Right atrium auricular region (tissue), 2 donors: ENCODE measurements at regions not wholly inside any gene's neighbourhood (a gene's known extent, or its start where the extent isn't known, plus 50 kb on each side); places are given as distances from the start of the nearest gene placed in this dataset.
A peak's percentile ranks its signal among the peaks of the same experiment; 100 is the strongest.

Source experiments
- DNase-seq: peaks from one replicate; pipeline ENCODE4 v3.0.0-alpha.2; 2019; ENCODE audit warnings: low spot score
- H3K27ac ChIP-seq, 2 donors: fragments of 200-600 bp; sonication (generic); 1 replicate in 1 of 2; 2 replicates in 1 of 2; pipeline ENCODE4 v1.5.1; 2016 to 2019
- H3K27me3 ChIP-seq, 2 donors: fragments of 200-600 bp; sonication (generic); one replicate each; pipeline versions ENCODE4 v1.5.1 to v1.6.0; 2017 to 2019
- H3K36me3 ChIP-seq: fragments of 200-600 bp; sonication (generic); one replicate; pipeline ENCODE4 v1.5.1; 2016
- H3K4me1 ChIP-seq, 2 donors: fragments of 200-600 bp; sonication (generic); one replicate each; pipeline versions ENCODE4 v1.5.1 to v1.6.0; 2017 to 2019
- H3K4me3 ChIP-seq, 2 donors: fragments of 200-600 bp; sonication (generic); 1 replicate in 1 of 2; 2 replicates in 1 of 2; pipeline ENCODE4 v1.5.1; 2017 to 2019; ENCODE audit warnings: mild to moderate bottlenecking in 1 of 2, moderate library complexity in 1 of 2
- H3K9me3 ChIP-seq, 2 donors: fragments of 200-600 bp; sonication (generic); one replicate each; pipeline ENCODE4 v1.5.1; 2019
- CTCF ChIP-seq, 2 donors: fragments of 200-600 bp; sonication (generic); IDR thresholded peaks; one replicate each; pipeline ENCODE4 v1.5.1; 2019; ENCODE audit warnings: antibody characterized with exemption in 2 of 2

- TF ChIP-seq CTCF (IDR thresholded peaks at IDR 0.05), result no peak
- H3K27ac ChIP-seq, result no peak overlapping the region
- no peak overlapping the region for H3K4me3 ChIP-seq
- no peaks in the 10 kb centered on the region for H3K27me3 ChIP-seq
- no peak for DNase-seq
- no peaks in the 10 kb centered on the region for H3K4me1 ChIP-seq
- H3K9me3 ChIP-seq, result no peaks in the 10 kb centered on the region
- H3K36me3 ChIP-seq, result no peaks in the 10 kb centered on the region
These were observed 410.8 kb upstream of the DDI1 start for GRCh38 chr11:103625624-103625965.

GRCh38 chr11:103628121-103628520, 408.3 kb upstream of the DDI1 start:
- Histone ChIP-seq H3K9me3 (no peaks in the 10 kb centered on the region), H3K4me1 (no peaks in the 10 kb centered on the region), H3K36me3 (no peaks in the 10 kb centered on the region), H3K27me3 (no peaks in the 10 kb centered on the region), H3K27ac (no peak overlapping the region), H3K4me3 (no peak overlapping the region)
- no peak for DNase-seq
- TF ChIP-seq CTCF (IDR thresholded peaks at IDR 0.05), result no peak

- Histone ChIP-seq H3K4me1 (no peaks in the 10 kb centered on the region), H3K36me3 (no peaks in the 10 kb centered on the region), H3K27ac (no peak overlapping the region), H3K9me3 (no peaks in the 10 kb centered on the region), H3K4me3 (no peak overlapping the region), H3K27me3 (no peaks in the 10 kb centered on the region)
- no peak for DNase-seq
- no peak for TF ChIP-seq CTCF (IDR thresholded peaks at IDR 0.05)
These were observed 404.6 kb upstream of the DDI1 start for GRCh38 chr11:103631841-103632240.

GRCh38 chr11:103633068-103633788, 403.2 kb upstream of the DDI1 start:
- no peak for DNase-seq
- Histone ChIP-seq H3K27me3 (no peaks in the 10 kb centered on the region), H3K4me3 (no peak overlapping the region), H3K36me3 (no peaks in the 10 kb centered on the region), H3K27ac (peak overlapping the region in 1 of 2 donors; percentile 18), H3K4me1 (no peaks in the 10 kb centered on the region), H3K9me3 (no peaks in the 10 kb centered on the region)
- TF ChIP-seq CTCF (IDR thresholded peaks at IDR 0.05), result no peak

- DNase-seq, result no peak
- no peaks in the 10 kb centered on the region for H3K36me3 ChIP-seq
- no peaks in the 10 kb centered on the region for H3K4me1 ChIP-seq
- peak overlapping the region in 1 of 2 donors; percentile 18 for H3K27ac ChIP-seq
- no peak overlapping the region for H3K4me3 ChIP-seq
- TF ChIP-seq CTCF (IDR thresholded peaks at IDR 0.05), result no peak
- H3K27me3 ChIP-seq, result no peaks in the 10 kb centered on the region
- no peaks in the 10 kb centered on the region for H3K9me3 ChIP-seq
These were observed 402.4 kb upstream of the DDI1 start for GRCh38 chr11:103633819-103634590.
